SU-DHL-6 (cell line): ENCODE measurements at regions not wholly inside any gene's neighbourhood (a gene's known extent, or its start where the extent isn't known, plus 50 kb on each side); places are given as distances from the start of the nearest gene placed in this dataset.
A peak's percentile ranks its signal among the peaks of the same experiment; 100 is the strongest.

ENCODE experiments used
- H2AFZ ChIP-seq: fragments of 200-600 bp; sonication (generic); 2 replicates; pipeline ENCODE4 v1.6.1; 2014; ENCODE audit warnings: low read depth, mild to moderate bottlenecking, moderate library complexity, mixed read lengths, antibody characterized with exemption, low read length; ENCODE audit not compliant: severe bottlenecking
- H3F3A ChIP-seq: fragments of 200-600 bp; shearing (Covaris generic); 2 replicates; pipeline ENCODE4 v1.6.0; 2016; ENCODE audit warnings: antibody characterized with exemption, mild to moderate bottlenecking; ENCODE audit not compliant: insufficient read depth
- H3K27ac ChIP-seq: fragments of 200-600 bp; sonication (generic); 2 replicates; pipeline ENCODE4 v1.5.1; 2016; ENCODE audit warnings: low read depth, mild to moderate bottlenecking, low read length, moderate library complexity, mixed read lengths
- H3K27me3 ChIP-seq: fragments of 200-600 bp; sonication (generic), shearing (Covaris generic); 2 replicates; pipeline ENCODE4 v1.6.0; 2014; ENCODE audit warnings: mild to moderate bottlenecking, low read length
- H3K36me3 ChIP-seq: fragments of 200-600 bp; sonication (generic); 2 replicates; pipeline ENCODE4 v1.6.1; 2014; ENCODE audit warnings: mild to moderate bottlenecking, low read length, mixed read lengths
- H3K4me2 ChIP-seq: fragments of 300-600, 200-600 bp; shearing (Covaris generic), sonication (generic); 2 replicates; pipeline ENCODE4 v1.6.0; 2014; ENCODE audit warnings: low read length, low read depth, mild to moderate bottlenecking; ENCODE audit not compliant: poor library complexity, severe bottlenecking
- H3K4me3 ChIP-seq: fragments of 200-600 bp; sonication (generic); 2 replicates; pipeline ENCODE4 v1.5.1; 2014; ENCODE audit warnings: antibody characterized with exemption, low read length, mild to moderate bottlenecking, mixed read lengths; ENCODE audit not compliant: insufficient read depth, poor library complexity, severe bottlenecking
- H3K79me2 ChIP-seq: fragments of 200-600 bp; sonication (generic); 2 replicates; pipeline ENCODE4 v1.6.1; 2014; ENCODE audit warnings: mild to moderate bottlenecking, low read length, moderate library complexity; ENCODE audit not compliant: insufficient read depth
- H3K9ac ChIP-seq: fragments of 200-600 bp; sonication (generic); 2 replicates; pipeline ENCODE4 v1.7.0; 2014; ENCODE audit warnings: mild to moderate bottlenecking, low read length
- H3K9me2 ChIP-seq: fragments of 200-600 bp; sonication (generic); replicated peaks from 2 replicates; pipeline ENCODE4 v1.6.1; 2014; ENCODE audit warnings: low read length; ENCODE audit not compliant: insufficient read depth
- H3K9me3 ChIP-seq: fragments of 200-600 bp; sonication (generic); 2 replicates; pipeline ENCODE4 v1.6.1; 2014; ENCODE audit warnings: low read length, mixed read lengths; ENCODE audit not compliant: insufficient read depth
- H4K20me1 ChIP-seq: fragments of 200-600 bp; sonication (generic); 2 replicates; pipeline ENCODE4 v1.6.1; 2014; ENCODE audit warnings: low read depth, mild to moderate bottlenecking, antibody characterized with exemption, low read length, moderate library complexity, mixed read lengths
- CTCF ChIP-seq: fragments of 200-600 bp; sonication (generic); IDR thresholded peaks from one replicate; pipeline ENCODE4 v1.5.1; 2017; ENCODE audit warnings: antibody characterized with exemption, mild to moderate bottlenecking, low read length, moderate library complexity; ENCODE audit not compliant: insufficient read depth, poor library complexity, severe bottlenecking
- EZH2phosphoT487 ChIP-seq: fragments of 200-600 bp; sonication (generic), shearing (Covaris generic); conservative IDR thresholded peaks from 2 replicates; pipeline ENCODE4 v1.6.1; 2018; ENCODE audit warnings: mild to moderate bottlenecking, antibody characterized with exemption, low read length, moderate library complexity, mixed read lengths

- TF ChIP-seq CTCF (no peak), EZH2phosphoT487 (no peak)
- Histone ChIP-seq H3F3A (no peaks in the 10 kb centered on the region; the same call in 1 of the 2 replicates), H3K4me3 (no peak overlapping the region), H3K27me3 (no peaks in the 10 kb centered on the region), H3K4me2 (no peak overlapping the region), H4K20me1 (no peaks in the 10 kb centered on the region), H3K27ac (no peak overlapping the region), H2AFZ (no peak overlapping the region), H3K9ac (no peak overlapping the region), H3K79me2 (no peaks in the 10 kb centered on the region), H3K9me2 (no peaks in the 10 kb centered on the region), H3K36me3 (no peaks in the 10 kb centered on the region), H3K9me3 (peaks cover 18% of the 10 kb centered on the region; the same call in 1 of the 2 replicates)
Measured at GRCh38 chr1:104905322-104905721, 1155.6 kb downstream of the AMY1C start.

GRCh38 chr1:104906141-104906540 is 1156.4 kb downstream of the AMY1C start:
- H3K9me3 ChIP-seq: peaks cover 21% of the 10 kb centered on the region; the same call in 1 of the 2 replicates
- H2AFZ ChIP-seq: peak overlapping the region; percentile 71
- H3F3A ChIP-seq: no peaks in the 10 kb centered on the region; the same call in 1 of the 2 replicates
- no peak overlapping the region for H3K4me3 ChIP-seq
- H4K20me1 ChIP-seq: no peaks in the 10 kb centered on the region
- H3K4me2 ChIP-seq: no peak overlapping the region
- no peak overlapping the region for H3K9ac ChIP-seq
- H3K79me2 ChIP-seq: no peaks in the 10 kb centered on the region
- TF ChIP-seq CTCF: no peak
- TF ChIP-seq EZH2phosphoT487: no peak
- H3K27ac ChIP-seq: no peak overlapping the region
- H3K36me3 ChIP-seq: no peaks in the 10 kb centered on the region
- no peaks in the 10 kb centered on the region for H3K27me3 ChIP-seq
- no peaks in the 10 kb centered on the region for H3K9me2 ChIP-seq

GRCh38 chr1:104919188-104919587 is 1169.5 kb downstream of the AMY1C start:
- Histone ChIP-seq H3F3A (0 out of 2 replicates have a peak, but pooled peaks cover 4% of the 10 kb centered on the region), H2AFZ (peak overlapping the region; percentile 31), H3K79me2 (no peaks in the 10 kb centered on the region), H3K4me2 (no peak overlapping the region), H3K36me3 (no peaks in the 10 kb centered on the region), H3K9me2 (no peaks in the 10 kb centered on the region), H3K4me3 (no peak overlapping the region), H3K9me3 (no peaks in the 10 kb centered on the region), H3K27ac (no peak overlapping the region), H4K20me1 (no peaks in the 10 kb centered on the region), H3K27me3 (no peaks in the 10 kb centered on the region), H3K9ac (no peak overlapping the region)
- TF ChIP-seq CTCF (no peak), EZH2phosphoT487 (no peak)

GRCh38 chr1:104921525-104921924 is 1171.8 kb downstream of the AMY1C start:
- Histone ChIP-seq H3K4me2 (no peak overlapping the region), H3K4me3 (no peak overlapping the region), H2AFZ (no peak overlapping the region), H3K9me3 (no peaks in the 10 kb centered on the region), H3K9me2 (no peaks in the 10 kb centered on the region), H3K36me3 (no peaks in the 10 kb centered on the region), H3K9ac (no peak overlapping the region), H3K79me2 (no peaks in the 10 kb centered on the region), H3K27me3 (no peaks in the 10 kb centered on the region), H3F3A (0 out of 2 replicates have a peak, but pooled peaks cover 4% of the 10 kb centered on the region), H4K20me1 (no peaks in the 10 kb centered on the region), H3K27ac (no peak overlapping the region; the same call in 1 of the 2 replicates)
- TF ChIP-seq EZH2phosphoT487 (no peak), CTCF (no peak)
